GM10266 (cell line): ENCODE measurements at regions not wholly inside any gene's neighbourhood (a gene's known extent, or its start where the extent isn't known, plus 50 kb on each side); places are given as distances from the start of the nearest gene placed in this dataset.

Experiments used
- DNase-seq: peaks from one replicate; pipeline ENCODE4 v3.0.0; 2012; ENCODE audit errors: extremely low spot score
- TF ChIP-seq, protein P1 (sequence below): IDR thresholded peaks from 2 replicates; pipeline ENCODE4 v1.5.1; 2012; ENCODE audit warnings: mild to moderate bottlenecking, low read depth; ENCODE audit not compliant: control insufficient read depth, insufficient read depth; ENCODE audit errors: missing control alignments

DNA sequence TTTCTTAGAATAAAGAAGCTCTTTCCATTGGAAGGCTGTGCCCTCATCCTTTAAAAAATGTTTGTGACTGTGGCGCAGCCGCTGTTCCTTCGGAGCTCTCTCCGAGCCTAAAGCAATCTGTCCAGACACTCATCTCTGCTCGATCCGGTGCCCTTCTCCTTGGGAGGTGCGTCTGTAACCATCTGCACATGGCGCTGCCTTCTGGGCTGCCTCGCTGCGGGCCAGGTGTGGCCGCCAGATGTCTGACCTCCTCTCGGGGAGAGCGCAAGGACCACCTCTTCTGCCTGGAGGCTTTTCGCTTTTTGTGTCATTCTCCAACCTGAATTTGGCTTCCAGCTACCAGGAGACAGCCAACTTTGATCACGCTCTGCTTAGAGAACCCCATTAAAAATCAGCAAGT lies 153.4 kb upstream of the PTCH1 start:
- TF ChIP-seq, protein P1, sequence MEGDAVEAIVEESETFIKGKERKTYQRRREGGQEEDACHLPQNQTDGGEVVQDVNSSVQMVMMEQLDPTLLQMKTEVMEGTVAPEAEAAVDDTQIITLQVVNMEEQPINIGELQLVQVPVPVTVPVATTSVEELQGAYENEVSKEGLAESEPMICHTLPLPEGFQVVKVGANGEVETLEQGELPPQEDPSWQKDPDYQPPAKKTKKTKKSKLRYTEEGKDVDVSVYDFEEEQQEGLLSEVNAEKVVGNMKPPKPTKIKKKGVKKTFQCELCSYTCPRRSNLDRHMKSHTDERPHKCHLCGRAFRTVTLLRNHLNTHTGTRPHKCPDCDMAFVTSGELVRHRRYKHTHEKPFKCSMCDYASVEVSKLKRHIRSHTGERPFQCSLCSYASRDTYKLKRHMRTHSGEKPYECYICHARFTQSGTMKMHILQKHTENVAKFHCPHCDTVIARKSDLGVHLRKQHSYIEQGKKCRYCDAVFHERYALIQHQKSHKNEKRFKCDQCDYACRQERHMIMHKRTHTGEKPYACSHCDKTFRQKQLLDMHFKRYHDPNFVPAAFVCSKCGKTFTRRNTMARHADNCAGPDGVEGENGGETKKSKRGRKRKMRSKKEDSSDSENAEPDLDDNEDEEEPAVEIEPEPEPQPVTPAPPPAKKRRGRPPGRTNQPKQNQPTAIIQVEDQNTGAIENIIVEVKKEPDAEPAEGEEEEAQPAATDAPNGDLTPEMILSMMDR, result no peak
- no peak for DNase-seq

DNA sequence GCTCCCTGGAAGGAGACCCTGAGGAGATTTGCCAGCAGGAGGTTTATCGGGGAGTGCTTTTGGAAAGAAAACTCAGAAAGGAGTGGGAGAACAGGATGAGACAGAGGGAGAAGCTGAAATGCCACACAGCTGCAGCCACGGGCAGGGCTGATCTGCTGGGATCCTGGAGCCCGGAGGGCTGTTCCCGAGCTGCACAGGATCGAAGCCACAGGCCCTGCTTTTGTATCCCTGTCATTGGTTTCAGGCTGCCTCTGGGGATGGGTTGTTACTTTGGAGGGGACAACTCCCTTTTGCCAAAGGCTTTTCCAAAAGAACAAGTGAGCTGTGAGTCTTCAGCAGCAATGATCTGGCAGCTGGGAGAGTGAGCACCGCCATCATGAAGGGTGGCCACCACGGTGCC lies 152.5 kb upstream of the PTCH1 start:
- TF ChIP-seq, protein P1, result no peak
- no peak for DNase-seq

DNA sequence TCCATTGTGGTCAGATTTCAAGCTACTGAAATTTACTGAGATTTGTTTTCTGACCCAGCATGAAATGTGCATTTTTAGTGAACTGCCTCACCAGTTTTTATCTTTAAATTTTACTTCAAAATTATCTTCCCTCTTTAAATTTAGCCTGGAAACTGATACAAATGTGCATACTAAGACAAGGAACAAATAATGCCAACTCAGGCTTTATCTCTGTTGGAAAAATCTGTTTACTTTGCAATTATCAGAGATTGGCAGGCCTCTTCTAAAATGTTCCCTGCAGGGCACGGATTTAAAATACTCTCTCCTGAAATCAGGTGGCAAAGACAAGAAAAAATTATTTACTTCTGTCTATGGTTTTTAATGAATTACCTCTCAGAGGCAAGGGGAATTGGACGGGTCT lies 151.0 kb upstream of the PTCH1 start:
- TF ChIP-seq, protein P1, result no peak
- DNase-seq, result no peak

DNA sequence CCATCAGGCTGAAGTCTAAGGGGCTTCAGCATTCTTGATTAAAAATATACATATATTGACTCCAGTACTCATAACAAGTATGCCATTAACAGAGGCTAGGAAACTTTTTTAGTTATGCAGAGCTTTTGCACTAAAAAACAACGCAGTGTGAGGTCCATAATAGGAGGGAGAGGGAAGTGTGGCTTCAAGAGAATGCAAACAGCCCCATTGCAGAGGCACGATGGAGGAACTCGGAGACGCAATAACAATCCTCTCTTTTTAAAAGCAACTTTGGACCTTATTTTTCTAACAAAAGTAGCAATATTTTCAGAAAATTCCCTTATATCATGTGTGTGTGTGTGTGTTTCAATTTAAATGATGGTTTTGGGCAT lies 150.0 kb upstream of the PTCH1 start:
- TF ChIP-seq, protein P1, result no peak

DNA sequence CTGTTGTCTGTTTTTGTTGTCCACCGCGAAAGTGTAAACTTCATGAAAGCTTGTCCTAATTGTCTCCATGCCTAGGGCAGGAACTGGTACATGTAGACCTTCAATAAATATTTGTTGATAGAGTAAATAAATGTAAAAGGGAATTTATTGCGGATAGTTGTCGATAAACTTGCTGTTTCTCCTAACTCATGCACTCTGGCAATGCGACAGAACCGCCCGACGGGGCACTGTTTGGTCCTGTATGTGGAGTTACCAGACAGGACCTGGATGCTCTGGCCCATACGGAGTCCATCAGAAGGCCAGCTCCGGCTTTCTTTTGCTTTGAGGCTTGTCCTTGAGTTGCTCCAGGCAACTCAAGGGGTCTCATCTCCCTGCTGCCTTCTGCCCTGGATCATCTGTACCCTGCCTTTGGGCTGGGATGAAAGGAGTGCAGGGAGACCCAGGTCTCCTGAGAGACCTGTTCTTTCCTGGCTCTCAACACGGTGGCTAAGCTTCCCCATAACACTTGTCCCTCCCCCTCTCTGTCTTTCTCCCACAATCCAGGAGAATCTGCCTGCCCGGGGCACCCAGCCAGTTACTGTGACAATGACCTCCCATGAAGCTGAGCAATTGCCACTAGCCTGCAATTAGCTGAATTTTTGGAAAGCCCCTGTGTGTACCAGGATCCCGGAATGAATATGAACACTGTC lies 149.5 kb upstream of the PTCH1 start:
- DNase-seq, result no peak
- TF ChIP-seq, protein P1, result no peak

More for the DNA sequence above, 150.0 kb upstream of the PTCH1 start:
- DNase-seq, result no peak

DNA sequence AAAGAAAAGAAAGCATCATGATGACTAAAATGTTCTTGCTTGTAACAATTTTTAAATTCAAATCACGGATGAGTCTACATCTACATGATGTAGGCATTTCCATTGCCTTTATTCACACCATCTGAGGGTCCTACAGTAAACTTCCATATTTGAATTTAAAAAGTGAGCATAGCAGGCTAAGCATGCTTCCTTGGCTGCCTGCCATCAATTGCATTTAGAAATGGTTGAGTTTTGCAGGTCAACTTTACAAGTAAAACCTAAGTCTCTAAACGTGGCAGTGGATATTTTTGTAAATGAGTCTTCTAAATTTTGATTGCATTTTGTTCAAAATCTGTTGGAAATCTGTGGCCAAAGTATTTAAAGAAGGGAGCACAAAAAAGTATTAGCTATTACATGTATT lies 136.5 kb upstream of the PTCH1 start:
- no peak for DNase-seq

DNA sequence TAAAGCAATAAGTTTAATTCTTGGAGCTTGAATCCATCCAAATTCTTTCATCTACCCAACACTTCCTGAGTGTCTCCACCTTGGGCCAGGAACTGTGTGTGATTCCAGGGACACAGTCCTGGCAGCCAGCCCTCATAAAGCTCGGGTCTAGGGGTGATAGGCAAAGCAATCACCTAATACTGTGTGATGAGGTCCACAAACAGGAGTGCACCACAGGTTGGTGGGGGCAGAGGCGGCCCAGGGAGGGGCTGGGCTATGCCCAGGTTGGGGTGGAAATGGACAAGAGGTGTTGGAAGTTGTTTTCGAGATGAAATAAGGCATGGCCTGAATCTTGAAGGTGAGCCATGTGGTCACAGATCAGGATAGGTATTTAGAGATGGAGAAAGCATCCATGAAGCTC lies 133.9 kb upstream of the PTCH1 start:
- no peak for DNase-seq
- TF ChIP-seq, protein P1, result no peak

More for the DNA sequence above, 136.5 kb upstream of the PTCH1 start:
- TF ChIP-seq, protein P1, result no peak
